HG03469 (cell line): ENCODE measurements at regions not wholly inside any gene's neighbourhood (a gene's known extent, or its start where the extent isn't known, plus 50 kb on each side); places are given as distances from the start of the nearest gene placed in this dataset.
A peak's percentile ranks its signal among the peaks of the same experiment; 100 is the strongest.

ENCODE experiments used
- ATAC-seq: cut with Tn5 transposase; IDR thresholded peaks from one replicate; pipeline ENCODE4 v1.9.1; 2021; ENCODE audit warnings: mild to moderate bottlenecking, moderate library complexity, moderate number of reproducible peaks; ENCODE audit not compliant: unreplicated experiment

DNA sequence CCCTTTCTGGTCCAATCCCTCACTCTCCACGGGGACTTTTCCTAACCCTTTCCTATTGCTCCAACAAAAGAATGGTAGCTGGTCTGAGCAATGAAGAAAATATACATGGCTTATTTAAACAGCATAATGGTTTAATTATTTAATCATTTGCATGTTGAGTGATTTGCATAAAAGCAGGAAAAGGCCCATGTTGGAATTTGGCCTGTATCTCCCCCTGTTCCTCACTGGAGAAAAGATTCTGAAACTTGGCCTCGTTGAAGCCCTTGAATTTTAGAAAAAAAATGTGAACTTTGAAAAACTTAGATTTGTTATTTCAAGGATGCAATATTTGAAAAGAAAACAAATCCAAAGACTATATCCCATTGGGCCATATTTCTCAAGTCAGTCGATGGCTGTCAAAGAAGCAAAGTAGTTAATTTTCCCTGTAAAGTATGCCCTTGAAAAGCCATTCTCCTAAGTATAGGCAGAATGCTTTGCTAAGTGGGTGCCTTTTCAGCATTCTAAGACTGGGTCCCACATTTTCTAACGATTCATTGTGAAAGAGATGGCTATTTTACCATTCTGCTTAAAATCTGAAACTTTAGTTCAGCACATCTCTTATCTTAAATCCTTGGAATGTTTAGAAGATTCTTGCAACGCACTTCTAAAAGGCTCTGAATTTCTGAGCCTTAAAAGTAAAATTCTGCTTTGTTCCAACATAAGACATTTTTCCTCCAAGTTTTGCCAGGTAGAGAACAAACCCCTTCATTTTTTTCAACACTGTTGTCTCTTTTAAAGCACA lies 428.8 kb downstream of the ARHGEF28 start:
- ATAC-seq, result no peak

DNA sequence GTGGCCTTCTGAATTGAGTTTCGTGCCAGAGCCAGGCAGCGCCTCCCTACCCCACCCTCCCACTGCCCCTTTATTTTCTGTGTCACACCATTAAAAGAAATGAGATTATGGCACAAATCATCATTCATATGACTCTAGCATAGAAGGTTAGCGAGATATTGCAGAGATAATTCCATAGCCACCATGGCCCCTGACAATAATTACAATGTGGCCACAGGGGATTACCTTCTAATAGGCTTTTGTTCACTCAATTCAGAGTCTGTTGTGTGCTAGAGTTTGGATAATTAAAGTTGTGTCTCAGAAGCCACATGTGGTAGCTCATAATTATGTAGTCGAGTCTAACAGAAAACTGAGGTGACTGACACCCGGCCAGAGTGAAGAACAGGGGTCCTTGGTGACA lies 428.1 kb downstream of the ARHGEF28 start:
- ATAC-seq, result no peak

DNA sequence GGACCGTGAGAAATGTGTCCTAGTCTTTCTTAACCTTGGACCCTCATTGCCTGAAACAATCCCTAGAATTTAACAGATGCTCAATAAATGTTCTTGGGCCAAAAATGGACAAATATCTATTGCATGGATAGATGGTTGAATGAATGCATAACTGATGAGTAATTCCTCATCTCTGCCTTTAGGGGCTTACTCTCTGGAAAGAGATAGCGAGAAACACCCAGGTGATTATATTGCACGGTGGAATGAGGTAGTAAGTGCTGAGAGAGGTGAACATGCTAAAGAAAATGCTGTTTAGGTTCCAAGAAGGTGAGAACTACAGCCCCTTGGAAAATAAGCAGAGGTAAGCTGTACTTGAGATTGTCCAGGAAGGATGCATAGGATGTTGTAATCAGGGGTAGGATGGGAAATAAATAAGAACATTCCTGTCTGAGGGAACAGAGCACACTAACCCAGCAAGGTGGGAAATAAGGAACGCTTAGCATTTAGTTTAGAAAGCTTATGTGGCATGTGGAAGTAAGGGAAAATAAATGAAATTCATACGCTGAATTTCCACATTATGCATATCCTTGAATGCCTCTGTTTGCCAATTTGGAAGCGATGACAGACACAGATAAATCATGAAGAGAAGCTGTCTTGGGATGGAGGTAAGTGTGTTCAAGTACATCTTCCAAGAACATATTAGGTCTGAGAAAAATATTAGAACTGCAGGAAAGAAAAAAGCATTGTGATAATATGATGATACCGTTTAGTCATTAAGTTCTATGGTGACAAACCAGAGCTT lies 426.6 kb downstream of the ARHGEF28 start:
- no peak for ATAC-seq

DNA sequence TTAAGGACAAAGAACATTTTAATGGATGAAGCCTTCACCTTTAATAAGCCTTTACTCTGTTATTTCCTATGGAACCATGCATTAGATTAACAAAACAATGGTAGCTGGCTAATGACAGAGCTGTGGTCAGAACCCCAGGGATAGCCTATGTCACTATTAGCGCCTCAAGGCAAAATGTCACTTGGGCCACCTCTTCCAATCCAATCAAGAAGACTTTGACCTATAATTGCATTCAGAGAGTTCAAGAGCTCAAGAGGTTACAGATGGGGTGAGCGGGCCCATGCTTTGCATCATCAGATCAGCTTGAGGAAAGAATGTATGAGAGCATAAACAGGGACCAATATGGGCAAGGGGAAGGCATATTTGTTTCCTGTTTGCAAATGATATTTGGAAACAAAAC lies 425.1 kb downstream of the ARHGEF28 start:
- no peak for ATAC-seq

DNA sequence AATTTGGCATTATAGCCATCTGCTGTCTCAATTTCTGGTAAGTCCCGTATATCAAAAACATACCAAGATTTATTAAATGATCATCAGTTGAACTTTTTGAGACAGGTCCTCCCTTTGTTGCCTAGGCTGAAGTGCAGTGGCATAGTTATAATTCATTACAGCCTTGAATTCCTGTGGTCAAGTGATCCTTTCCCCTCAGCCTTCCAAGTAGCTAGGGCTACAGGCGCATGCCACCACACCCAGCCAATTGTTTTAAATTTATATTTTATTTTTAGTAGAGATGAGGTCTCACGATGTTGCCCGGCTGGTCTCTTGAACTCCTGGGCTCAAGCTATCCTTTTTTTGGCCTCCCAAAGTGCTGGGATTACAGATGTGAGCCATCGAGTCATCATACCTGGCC lies 418.9 kb downstream of the ARHGEF28 start:
- ATAC-seq, result no peak

DNA sequence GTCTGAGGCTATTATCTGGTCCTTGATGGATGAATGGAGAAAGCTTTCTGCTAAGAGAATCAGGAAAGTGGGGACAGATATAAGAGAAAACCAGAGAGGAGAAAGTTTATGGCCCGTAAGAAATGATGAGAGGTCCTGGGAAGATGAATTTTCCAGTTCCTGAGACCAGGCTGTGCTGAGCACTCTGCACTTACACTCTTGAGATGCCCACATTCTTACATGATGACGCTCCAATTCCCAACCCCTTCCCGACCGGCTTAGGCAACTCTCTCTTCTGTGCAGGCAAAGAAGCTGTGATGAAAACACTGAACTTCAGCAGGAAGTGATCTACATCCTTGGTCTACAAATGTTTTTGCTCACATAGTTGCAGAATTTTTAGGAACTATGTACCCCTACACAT lies 417.0 kb downstream of the ARHGEF28 start:
- ATAC-seq, result no peak

DNA sequence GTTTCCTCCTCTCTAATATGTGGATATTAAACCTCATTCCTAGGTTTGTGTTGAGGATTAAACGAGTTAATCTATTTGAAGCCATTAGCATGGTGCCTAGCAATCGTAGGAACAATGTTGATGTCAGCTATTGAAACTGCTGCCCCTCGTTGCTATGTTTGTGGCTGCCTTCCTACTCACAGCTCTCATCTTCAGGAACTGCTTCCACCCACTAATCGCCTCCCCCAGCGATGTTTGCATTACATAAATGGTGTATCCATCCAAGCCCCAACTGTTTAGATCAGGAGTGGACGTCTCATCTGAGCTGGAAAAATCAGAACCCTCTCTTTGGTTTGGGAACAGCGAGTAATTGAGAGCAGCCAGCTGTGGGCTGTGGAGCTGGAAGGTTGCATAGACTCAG lies 416.6 kb downstream of the ARHGEF28 start:
- no peak for ATAC-seq

DNA sequence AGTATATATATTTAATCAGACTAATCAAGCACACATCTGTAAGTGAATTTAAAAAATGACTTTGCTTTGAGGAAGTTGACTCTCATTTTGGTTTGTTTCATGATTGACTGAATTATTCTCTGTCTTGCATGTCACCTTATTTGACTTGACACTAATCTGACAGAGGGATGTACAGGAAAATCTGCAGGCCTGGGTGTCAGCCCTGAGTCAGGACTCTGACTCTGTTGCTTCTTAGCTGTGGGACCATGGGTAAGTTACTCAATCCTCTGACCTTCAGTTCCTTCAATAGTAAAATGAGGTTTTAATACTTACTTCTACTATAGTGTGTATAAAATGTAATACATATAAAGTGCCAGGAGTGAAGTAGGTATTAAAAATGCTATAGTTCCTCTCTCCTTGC lies 415.9 kb downstream of the ARHGEF28 start:
- no peak for ATAC-seq

DNA sequence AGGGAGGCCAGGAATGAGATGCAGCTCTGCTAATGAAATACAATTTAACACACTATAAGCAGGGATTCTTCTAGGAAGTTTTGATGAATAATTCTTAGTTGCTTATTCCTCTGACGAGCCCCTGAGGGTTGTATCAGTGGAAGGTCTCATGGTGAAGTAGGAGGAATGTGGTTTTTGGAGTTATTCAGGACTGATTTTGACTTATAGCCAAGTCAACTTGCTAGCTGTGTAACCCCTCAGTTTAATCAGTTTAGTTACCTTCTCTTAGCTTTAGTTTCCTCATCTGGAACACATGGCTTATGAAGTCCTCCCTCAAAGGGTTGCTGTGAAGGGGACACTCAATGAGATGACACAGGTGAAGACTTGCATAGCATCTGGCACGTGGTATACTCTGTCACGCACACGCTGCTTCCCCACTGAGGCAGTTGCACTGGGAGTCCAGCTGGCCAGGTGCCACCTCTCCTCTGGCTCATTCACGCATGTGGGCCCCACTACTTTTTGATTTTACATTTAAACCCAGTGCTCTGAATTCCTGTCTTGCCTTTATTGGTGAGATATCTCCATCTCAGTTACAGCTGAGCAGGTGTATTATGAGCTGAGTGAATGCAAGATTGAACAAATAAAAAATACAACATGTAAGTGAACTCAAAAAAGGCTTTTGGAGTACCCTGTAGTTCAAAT lies 415.0 kb downstream of the ARHGEF28 start:
- ATAC-seq, result no peak

DNA sequence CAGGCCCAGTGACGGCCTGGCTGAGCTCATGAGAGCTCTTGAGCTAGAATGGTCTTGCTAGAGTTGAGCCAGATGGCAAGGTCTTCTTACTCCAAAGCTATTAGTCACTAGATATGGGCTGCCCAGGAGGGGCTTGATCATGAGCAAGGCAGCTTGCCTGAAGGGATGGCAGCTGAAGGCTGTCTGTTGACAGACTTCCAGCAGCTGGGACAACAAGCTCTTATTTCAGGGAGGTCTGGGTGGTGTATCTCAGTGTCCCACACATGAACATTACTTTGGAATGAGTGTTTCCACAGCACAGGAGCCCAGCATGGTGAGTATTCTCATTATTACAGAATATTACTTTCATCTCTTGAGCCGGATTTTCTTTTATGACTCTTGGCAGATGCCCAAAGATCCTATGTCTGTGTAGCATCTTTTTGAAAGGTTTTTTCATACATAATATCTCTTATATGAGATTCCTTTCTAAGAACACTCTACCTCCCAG lies 414.1 kb downstream of the ARHGEF28 start:
- ATAC-seq, result no peak

DNA sequence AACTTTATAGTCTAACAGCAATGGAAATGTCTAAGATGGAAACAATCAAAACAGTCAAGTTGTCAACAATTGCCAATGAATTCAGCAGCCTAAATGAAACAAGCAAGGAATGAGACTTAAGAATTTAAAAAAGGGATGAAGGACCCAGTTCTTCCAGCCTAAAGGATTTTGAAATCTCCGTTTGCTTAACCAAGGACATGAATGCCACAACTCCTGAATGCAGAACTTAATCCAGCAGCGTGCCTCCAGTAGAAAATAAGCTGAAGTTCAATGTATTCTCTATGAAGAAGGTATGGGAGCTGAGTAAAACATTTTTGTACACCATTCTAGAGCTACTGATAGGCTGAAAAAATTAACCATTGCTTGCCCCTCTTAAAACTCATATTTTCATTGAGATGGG lies 411.3 kb downstream of the ARHGEF28 start:
- ATAC-seq, result no peak

DNA sequence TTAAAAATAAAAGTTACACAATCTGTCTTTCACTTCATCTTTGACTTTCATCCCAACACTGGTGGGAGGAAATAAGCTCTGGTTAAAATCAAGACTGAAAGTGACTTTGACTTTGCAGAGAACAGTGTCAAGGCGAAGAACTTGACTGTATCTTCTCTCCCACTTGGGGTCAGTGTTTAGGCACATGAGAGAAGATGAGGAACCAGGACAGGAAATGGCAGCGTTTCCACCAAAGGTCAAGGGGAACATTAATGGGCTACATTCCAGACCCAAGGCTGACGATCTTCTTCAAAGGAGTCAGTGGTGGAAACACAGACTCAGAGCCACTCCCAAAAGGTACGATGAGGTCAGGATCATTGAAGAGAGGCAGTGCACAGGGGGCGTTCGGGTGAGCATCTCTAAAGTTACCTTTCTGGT lies 409.5 kb downstream of the ARHGEF28 start:
- peak; percentile 50 for ATAC-seq

DNA sequence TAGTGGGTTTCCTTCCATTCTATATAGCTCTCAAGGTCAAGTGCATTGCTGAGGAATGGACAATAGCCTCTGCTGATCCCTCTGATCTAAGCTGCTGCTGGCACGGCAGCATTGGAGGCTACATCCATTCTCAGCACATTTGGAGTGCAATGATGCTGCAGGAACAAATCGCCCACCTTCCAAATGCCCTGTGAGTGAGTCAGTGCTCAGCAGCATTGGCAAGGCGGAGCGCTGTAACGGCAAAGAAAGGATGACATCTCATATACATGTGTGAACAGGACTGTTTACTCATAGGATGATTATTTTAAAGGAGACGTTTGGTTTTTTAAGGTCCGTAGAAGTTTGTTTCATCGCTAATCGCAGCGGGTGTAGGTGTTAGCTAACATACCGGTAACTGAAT lies 408.7 kb downstream of the ARHGEF28 start:
- no peak for ATAC-seq

DNA sequence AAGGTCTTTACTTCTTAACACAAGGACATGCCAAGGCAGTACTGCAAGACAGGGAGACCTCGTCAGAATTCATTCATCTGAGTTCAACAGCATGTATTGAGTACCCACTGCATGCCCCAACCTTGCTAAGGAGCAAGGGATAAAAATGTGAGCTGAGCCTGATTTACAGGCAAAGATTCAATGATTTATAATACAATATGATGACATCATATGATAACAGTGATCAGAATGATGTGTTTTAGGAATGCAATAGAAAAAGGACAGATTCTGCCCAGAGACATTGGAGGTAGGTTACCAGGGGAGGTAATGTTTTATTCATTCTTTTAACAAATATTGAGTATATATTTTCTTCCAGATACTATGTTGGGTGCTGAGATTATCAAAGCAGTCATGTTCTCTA lies 406.6 kb downstream of the ARHGEF28 start:
- no peak for ATAC-seq

DNA sequence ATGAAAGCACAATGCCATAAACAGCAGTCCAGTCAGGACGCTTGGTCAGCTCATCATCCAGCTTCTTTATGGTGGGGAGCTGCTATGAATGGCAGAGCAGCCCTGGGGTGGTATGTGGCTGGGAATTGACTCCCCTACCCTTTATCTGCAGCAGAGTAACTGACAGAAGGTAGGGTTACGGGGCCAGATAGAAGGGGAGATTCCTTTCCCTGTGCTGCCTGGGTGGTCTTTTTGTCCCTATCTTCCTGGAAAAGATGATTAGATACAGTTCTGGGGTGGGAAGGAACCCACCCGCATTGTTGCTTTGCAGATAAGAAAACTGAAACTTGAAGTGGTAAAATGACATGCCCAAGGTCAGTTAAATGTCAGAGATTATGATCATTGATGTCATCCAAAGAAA lies 405.5 kb downstream of the ARHGEF28 start:
- no peak for ATAC-seq

DNA sequence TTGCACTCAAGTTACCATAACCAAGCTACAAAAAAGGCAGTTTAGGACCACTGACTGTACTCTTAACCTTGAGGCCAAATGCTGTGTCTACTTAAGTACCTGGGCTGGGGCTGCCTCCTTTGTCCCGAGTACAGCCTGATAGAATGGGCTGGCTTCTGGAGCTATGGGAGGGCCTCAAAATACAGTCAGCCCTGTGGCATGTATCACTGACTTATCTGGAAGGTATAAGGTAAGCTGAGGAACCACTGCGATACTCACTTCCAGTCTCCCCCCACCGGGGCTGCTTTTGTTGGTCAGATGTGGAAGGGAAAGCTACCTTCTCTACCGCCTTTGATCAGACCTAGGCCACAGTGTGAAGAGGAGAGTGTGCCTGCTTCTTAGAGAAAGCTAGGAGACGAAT lies 404.8 kb downstream of the ARHGEF28 start:
- ATAC-seq, result no peak

DNA sequence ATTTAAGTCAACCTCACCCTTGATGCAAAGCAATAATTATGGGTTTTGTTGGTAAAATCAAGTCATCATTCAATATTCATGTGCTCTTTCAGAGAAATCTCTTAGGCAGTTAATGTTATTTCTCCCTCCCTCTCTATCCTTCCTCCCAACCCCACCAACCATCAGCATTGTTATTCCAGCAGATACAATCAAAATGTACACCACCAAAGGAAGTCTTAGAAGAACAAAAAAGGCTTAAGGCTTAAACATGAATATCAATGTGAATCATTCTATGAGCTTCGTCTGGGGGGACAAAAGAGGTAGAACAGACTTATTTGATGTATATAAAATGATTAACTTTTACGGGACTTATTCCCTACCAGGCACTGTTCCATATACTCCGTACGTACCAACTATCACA lies 404.4 kb downstream of the ARHGEF28 start:
- ATAC-seq, result no peak

DNA sequence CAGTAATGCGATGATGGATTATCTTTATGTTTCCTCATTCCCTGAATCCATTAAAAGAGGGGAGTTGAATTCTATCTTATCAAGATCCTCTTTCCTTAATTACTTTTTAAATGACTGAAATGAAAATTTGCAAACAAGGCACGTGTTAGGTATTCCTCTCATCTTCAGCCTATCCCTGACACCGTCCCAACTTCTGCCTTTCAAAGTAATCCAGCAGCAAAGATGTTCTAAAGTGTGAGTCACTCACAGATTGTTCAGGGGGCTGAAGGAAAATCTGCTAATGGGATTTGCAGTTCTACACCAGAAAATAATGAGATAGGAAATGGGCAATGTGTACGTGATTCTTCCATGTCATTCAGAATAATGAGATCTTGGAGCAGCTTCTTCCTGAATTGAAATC lies 403.0 kb downstream of the ARHGEF28 start:
- ATAC-seq, result no peak

DNA sequence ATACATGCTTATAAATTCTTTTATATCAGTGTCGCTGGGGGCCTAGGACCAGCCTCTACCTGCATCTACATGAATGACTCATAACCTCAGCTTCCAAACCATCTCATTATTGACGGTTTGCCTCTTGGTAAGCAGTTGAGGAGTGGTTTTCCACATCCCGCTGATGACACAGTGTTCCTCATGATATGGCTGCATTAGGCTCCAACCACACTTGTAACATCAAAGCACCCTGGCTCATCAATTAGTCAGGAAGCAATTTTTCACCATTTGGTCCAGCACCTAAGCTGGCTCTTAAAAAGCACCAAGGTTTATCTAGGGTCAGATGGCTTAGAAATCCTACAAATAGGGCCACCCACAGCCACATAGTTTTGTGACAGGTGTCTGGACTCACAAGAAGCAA lies 402.4 kb downstream of the ARHGEF28 start:
- ATAC-seq, result no peak

DNA sequence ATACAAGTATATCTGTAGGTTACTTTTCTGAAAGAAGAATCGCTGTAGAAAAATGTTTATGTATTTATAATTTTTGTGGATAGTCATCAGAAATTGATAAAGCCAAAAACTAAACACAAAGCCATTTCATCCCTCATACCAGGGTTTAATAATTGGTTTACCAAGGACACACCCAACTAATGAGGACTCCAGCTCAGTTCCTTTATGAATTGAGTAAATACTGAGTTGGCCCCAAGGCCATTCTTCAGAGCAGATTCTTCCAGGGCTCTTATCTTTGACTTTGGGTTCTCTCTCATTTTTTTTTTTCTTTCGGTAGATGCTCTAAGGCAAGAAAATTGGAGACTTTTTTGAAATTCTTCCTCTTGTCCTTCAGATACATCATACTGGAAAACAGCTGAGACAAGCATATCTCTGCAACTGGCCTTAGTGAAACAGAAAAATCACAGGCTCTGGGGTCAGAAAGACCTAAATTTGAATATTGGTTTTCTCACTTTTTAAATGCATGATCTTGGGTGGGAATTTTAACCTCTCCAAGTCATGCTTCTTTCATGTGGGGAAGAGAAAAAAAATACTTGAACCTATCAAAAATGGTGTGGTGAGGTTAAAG lies 401.8 kb downstream of the ARHGEF28 start:
- no peak for ATAC-seq

DNA sequence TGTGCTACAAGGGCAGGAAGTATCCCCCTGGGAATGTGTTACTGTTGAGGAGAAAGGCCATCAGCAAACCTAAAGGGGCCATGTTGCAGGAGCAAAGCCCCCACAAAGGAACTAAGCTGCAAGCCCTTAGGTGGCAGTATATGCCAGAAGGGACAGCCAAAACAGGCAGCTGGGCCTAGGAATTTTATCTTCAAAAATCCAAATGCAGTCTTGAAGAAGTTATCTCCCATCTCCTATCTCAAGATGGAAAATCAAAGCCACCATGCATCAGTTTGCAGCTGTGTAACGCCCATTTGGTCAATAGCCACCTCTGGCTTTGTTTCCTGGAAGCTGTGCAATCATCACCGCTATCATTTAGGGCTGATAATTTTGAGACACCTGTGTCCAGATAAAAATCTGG lies 400.3 kb downstream of the ARHGEF28 start:
- ATAC-seq, result no peak
